DND-41 (cell line): ENCODE measurements at regions not wholly inside any gene's neighbourhood (a gene's known extent, or its start where the extent isn't known, plus 50 kb on each side); places are given as distances from the start of the nearest gene placed in this dataset.

ENCODE experiments used
- CTCF ChIP-seq: IDR thresholded peaks from 2 replicates; pipeline ENCODE4 v1.5.1; 2012; ENCODE audit warnings: borderline replicate concordance, low read length, moderate library complexity, mild to moderate bottlenecking; ENCODE audit not compliant: poor library complexity, severe bottlenecking; ENCODE audit errors: extremely low read depth
- EZH2 ChIP-seq: IDR thresholded peaks from 3 replicates; pipeline ENCODE4 v1.6.1; 2012; ENCODE audit warnings: borderline replicate concordance, low read depth, mild to moderate bottlenecking, moderate library complexity, low read length, inconsistent platforms; ENCODE audit not compliant: severe bottlenecking

DNA sequence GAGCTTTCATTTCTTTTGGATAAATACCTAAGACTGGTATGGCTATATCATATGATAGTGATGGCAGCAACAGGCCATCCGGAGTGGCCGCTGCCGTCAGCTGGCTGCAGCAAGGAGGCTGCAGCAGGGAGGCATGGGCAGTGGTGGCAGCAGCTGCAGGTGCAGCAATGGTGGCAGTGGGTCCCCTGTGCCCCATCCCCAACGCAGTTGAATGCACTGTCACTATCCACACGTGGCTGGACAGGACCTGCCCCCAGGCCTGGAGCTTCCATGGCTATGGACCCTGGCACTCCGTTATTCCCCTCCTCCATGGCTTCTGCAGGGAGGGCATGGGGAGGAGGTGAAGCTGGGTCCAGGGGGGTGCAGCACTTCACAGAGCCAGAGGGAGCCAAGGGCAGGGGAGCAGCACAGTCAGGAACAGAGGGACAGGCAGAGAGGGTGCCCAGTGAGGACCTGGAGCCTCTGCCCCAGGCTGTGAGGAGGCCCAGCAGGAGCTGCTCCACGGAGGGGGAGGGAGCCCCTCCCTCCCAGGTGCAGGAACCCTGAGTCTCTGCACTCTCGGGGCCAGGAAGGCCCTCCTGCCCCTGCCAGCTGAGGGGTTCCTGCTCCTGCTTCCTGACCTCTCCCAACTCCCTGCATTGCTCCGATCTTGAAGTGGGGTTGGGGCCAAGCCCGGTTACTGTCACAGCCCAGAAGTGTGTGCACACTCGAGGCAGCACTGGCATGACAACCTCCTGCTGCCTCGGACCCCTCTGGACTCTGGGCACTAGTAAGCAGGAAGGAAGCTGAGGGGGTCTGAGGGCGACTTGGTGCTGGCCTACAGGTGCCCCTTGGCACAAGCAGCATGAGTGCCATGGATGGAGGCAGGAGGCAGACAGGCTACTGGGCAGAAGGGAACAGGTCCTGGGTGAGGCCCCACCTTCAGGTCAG, 466.3 kb downstream of the GUCY1A2 start:
- TF ChIP-seq CTCF (no peak), EZH2 (no peak)
